ENCODE measurements at regions not wholly inside any gene's neighbourhood (a gene's known extent, or its start where the extent isn't known, plus 50 kb on each side); places are given as distances from the start of the nearest gene placed in this dataset.

- DNase-seq (ENCODE audit: low read depth), result peak; percentile 10
- TF ChIP-seq CTCF (IDR thresholded peaks at IDR 0.05; ENCODE audit: low read length, missing control alignments), result no peak
- no peak overlapping the region for H3K4me3 ChIP-seq (replicated peaks; ENCODE audit: low read depth, low read length)
Measured at GRCh38 chr10:61356354-61356753, 96.8 kb downstream of the TMEM26 start.

- TF ChIP-seq CTCF (IDR thresholded peaks at IDR 0.05; ENCODE audit: low read length, missing control alignments), result no peak
- no peak for DNase-seq (ENCODE audit: low read depth)
- no peak overlapping the region for H3K4me3 ChIP-seq (replicated peaks; ENCODE audit: low read depth, low read length)
Measured at GRCh38 chr10:61355211-61355610, 98.0 kb downstream of the TMEM26 start.

DNA sequence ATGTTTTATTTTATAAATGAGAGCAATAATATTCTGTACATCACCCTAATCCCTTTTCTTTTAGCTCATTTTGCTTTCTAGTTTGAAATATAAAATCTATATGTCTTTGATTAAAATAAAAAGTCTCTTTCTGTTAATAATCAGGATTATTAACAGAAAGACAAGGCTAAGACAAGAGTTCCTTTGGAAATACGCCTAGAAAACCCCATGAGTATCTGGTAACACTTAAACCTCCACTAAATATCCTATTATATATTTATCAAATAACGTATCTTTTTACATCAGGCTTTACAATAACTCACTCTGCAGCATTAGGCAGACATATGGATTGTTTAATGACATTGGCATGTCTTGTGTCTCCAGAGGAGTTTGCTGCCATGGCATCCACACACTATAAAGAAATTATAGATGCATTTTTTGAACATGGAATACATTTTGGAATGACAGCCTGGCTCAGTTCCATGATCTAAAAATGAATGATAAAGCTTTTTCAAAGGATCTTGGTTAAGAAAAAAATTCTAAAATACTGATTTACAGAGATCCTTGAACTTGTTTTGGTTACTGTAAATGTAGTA, 98.7 kb downstream of the TMEM26 start:
- no peak overlapping the region for H3K4me3 ChIP-seq (replicated peaks; ENCODE audit: low read depth, low read length)
- no peak for DNase-seq (ENCODE audit: low read depth)
- TF ChIP-seq CTCF (IDR thresholded peaks at IDR 0.05; ENCODE audit: low read length, missing control alignments), result no peak

- no peak overlapping the region for H3K4me3 ChIP-seq (replicated peaks; ENCODE audit: low read depth, low read length)
- no peak for DNase-seq (ENCODE audit: low read depth)
- no peak for TF ChIP-seq CTCF (IDR thresholded peaks at IDR 0.05; ENCODE audit: low read length, missing control alignments)
Measured at GRCh38 chr10:61350794-61351193, 102.4 kb downstream of the TMEM26 start.

DNA sequence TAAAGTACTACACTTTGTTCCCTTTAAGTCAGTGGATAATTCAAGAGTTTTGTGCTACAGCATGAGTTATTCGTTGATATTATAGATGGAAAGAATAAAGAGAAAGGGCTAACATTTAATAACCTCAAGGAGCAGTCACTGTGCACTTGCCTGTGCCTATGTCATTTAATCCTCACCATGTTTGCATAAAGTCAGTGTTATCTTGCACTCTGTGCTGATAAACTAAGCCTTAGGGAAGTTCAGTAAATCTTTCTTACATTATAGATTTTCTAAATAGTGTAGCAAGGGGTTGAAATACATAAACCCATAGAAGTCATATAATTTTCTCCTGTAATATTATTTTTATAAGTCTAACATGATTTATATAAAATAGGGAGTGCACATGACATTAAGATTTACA, 103.1 kb downstream of the TMEM26 start:
- TF ChIP-seq CTCF (IDR thresholded peaks at IDR 0.05; ENCODE audit: low read length, missing control alignments), result no peak
- no peak for DNase-seq (ENCODE audit: low read depth)
- H3K4me3 ChIP-seq (replicated peaks; ENCODE audit: low read depth, low read length), result no peak overlapping the region

DNA sequence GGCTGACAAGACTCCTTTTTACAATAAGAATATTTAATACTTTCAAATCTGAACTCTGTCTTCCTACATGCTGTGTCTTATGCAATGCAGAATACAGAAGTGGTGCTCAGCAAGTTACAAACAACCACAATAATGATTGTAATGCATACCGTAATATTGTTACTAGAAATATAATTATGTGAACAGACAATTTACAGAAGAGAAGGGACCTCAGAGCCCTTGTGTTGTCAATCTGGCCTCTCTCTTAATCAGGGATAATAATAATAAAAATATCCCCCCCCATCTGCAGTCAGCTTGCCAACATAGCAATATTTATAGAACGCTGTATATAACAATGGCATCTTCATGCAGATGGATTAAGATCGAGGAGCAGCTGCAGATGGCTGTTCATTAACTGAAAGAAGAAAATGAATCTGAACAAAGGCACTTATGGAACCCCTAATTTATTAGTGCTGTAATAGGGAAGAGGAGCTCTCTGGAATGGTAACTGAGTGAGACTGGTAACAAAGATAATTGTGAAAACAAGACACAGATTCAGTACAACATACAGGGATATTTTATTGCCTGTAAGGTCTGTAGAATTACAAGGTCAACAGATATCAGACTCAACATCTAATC, 106.3 kb downstream of the TMEM26 start:
- no peak overlapping the region for H3K4me3 ChIP-seq (replicated peaks; ENCODE audit: low read depth, low read length)
- no peak for TF ChIP-seq CTCF (IDR thresholded peaks at IDR 0.05; ENCODE audit: low read length, missing control alignments)
- no peak for DNase-seq (ENCODE audit: low read depth)

DNA sequence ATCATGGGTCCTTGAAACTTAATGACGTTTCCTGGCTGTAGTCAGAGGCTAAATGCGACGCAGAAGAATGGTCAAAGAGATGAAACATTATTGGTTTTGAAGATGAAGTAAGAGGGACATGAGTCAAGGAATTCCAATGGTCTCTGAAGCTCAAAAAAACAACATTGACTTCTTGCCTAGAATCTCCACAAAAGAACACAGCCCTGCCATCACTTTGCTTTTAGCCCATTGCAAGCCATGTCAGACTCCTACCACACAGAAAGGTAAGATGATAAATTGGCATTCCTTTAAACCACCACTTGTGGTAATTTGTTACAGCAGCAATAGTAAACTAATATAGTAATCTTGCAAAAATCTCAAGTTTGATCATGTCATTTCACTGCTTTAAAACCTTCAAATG, 109.4 kb downstream of the TMEM26 start:
- no peak for TF ChIP-seq CTCF (IDR thresholded peaks at IDR 0.05; ENCODE audit: low read length, missing control alignments)
- no peak for DNase-seq (ENCODE audit: low read depth)
- H3K4me3 ChIP-seq (replicated peaks; ENCODE audit: low read depth, low read length), result no peak overlapping the region

Data from fibroblast of pulmonary artery (primary cell).